Kidney tubule cell (primary cell): ENCODE measurements at regions not wholly inside any gene's neighbourhood (a gene's known extent, or its start where the extent isn't known, plus 50 kb on each side); places are given as distances from the start of the nearest gene placed in this dataset.
A peak's percentile ranks its signal among the peaks of the same experiment; 100 is the strongest.

ENCODE experiments used
- DNase-seq: peaks from one replicate; pipeline ENCODE4 v3.0.0-alpha.2; 2018; ENCODE audit warnings: low spot score

- DNase-seq: peak; percentile 14
Observed at GRCh38 chr7:132666774-132667172, 90.5 kb upstream of the PLXNA4 start.

GRCh38 chr7:132666071-132666773, 90.0 kb upstream of the PLXNA4 start:
- peak; percentile 32 for DNase-seq

GRCh38 chr7:132656846-132657776, 80.8 kb upstream of the PLXNA4 start:
- DNase-seq: peak; percentile 13

- no peak for DNase-seq
Observed at GRCh38 chr7:132656341-132656740, 80.1 kb upstream of the PLXNA4 start.

GRCh38 chr7:132655131-132655727, 79.0 kb upstream of the PLXNA4 start:
- no peak for DNase-seq

GRCh38 chr7:132654150-132654549, 77.9 kb upstream of the PLXNA4 start:
- DNase-seq: peak; percentile 6

GRCh38 chr7:132653366-132653930, 77.2 kb upstream of the PLXNA4 start:
- DNase-seq: no peak

GRCh38 chr7:132652507-132652906, 76.2 kb upstream of the PLXNA4 start:
- no peak for DNase-seq

- DNase-seq: peak; percentile 86
Observed at GRCh38 chr7:132650498-132650897, 74.2 kb upstream of the PLXNA4 start.

GRCh38 chr7:132647311-132647710, 71.0 kb upstream of the PLXNA4 start:
- DNase-seq: no peak

- peak; percentile 35 for DNase-seq
Observed at GRCh38 chr7:132646052-132646451, 69.8 kb upstream of the PLXNA4 start.

- no peak for DNase-seq
Observed at GRCh38 chr7:132643302-132643701, 67.0 kb upstream of the PLXNA4 start.

- no peak for DNase-seq
Observed at GRCh38 chr7:132641238-132641637, 65.0 kb upstream of the PLXNA4 start.

- DNase-seq: no peak
Observed at GRCh38 chr7:132639983-132640382, 63.7 kb upstream of the PLXNA4 start.

GRCh38 chr7:132638000-132638399, 61.7 kb upstream of the PLXNA4 start:
- DNase-seq: no peak

- DNase-seq: no peak
Observed at GRCh38 chr7:132636581-132636980, 60.3 kb upstream of the PLXNA4 start.

- DNase-seq: no peak
Observed at GRCh38 chr7:132635127-132635526, 58.9 kb upstream of the PLXNA4 start.

GRCh38 chr7:132630834-132631233, 54.6 kb upstream of the PLXNA4 start:
- DNase-seq: no peak
